ENCODE measurements at regions not wholly inside any gene's neighbourhood (a gene's known extent, or its start where the extent isn't known, plus 50 kb on each side); places are given as distances from the start of the nearest gene placed in this dataset.

DNA sequence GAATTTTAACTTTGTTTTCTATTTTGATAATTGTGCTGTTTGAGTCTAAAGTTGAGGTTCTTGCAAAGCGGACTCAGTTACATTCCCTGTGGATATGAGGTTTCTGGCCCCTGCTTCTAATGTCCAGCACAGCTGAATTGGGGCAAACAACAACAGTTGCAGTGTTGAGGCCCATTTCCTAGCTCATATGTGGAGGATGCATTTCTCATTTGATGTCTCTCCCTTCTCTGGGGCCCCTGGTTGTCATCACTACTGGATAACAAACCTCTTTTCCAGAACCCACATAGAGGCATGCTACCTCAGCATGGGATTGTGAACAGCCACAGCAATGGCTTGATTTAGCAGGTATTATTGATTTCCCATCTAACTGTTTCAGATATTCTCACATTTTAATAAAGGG, 208.2 kb upstream of the VSTM2A start:
- Histone ChIP-seq H2BK5ac (ENCODE audit: low read depth, low read length) (no peak overlapping the region), H4K5ac (ENCODE audit: insufficient read length, low read depth, low read length) (no peak overlapping the region), H2BK12ac (ENCODE audit: low read depth, low read length) (no peak overlapping the region), H4K8ac (ENCODE audit: extremely low read depth, insufficient read depth, low read length) (no peak overlapping the region), H4K20me1 (replicated peaks in 1 of 2; ENCODE audit: control insufficient read depth in 1 of 2, insufficient read depth in 2 of 2, low read length in 2 of 2) (no peaks in the 10 kb centered on the region), H2BK120ac (replicated peaks; ENCODE audit: low read depth, low read length) (no peak overlapping the region), H2BK20ac (ENCODE audit: low read length) (no peak overlapping the region), H3K4me2 (ENCODE audit: insufficient read depth in 1 of 2, low read depth in 2 of 2, low read length in 2 of 2) (no peak overlapping the region), H3K4me3 (ENCODE audit: extremely low read depth in 1 of 4, insufficient read depth in 2 of 4, low read depth in 3 of 4, low read length in 4 of 4) (no peak overlapping the region), H3K14ac (ENCODE audit: insufficient read length) (no peak overlapping the region), H3K27me3 (replicated peaks in 1 of 4; ENCODE audit: control insufficient read depth in 3 of 4, extremely low read depth in 1 of 4, insufficient read depth in 3 of 4, low read length in 3 of 4) (peaks cover 0 to 4% (median 0%) of the 10 kb centered on the region in 4 experiments; a peak in 1 of 7 replicates), H3K4ac (replicated peaks; ENCODE audit: insufficient read length, low read depth, low read length) (no peak overlapping the region), H3K9me3 (ENCODE audit: insufficient read depth in 2 of 2, low read depth in 1 of 2, low read length in 1 of 2) (no peaks in the 10 kb centered on the region), H3K36me3 (ENCODE audit: control insufficient read depth in 2 of 4, insufficient read depth in 4 of 4, low read length in 3 of 4) (no peaks in the 10 kb centered on the region), H3K9ac (replicated peaks in 1 of 4; ENCODE audit: extremely low read depth in 1 of 4, low read depth in 3 of 4, low read length in 3 of 4) (no peak overlapping the region), H3K56ac (replicated peaks; ENCODE audit: insufficient read length, low read depth, low read length) (no peak overlapping the region), H2BK15ac (ENCODE audit: low read length) (no peak overlapping the region), H3K18ac (ENCODE audit: extremely low read depth, low read length) (no peak overlapping the region), H2AFZ (ENCODE audit: low read length) (no peak overlapping the region), H3K27ac (ENCODE audit: low read depth, low read length) (no peak overlapping the region), H3K23ac (ENCODE audit: insufficient read length) (no peak overlapping the region), H3K4me1 (replicated peaks in 1 of 4; ENCODE audit: control insufficient read depth in 3 of 4, insufficient read depth in 4 of 4, low read length in 3 of 4) (peaks cover 0 to 5% (median 0%) of the 10 kb centered on the region in 4 experiments; a peak in 3 of 7 replicates), H3K79me2 (ENCODE audit: control insufficient read depth in 1 of 2, insufficient read depth in 2 of 2, low read length in 2 of 2) (no peaks in the 10 kb centered on the region), H4K91ac (replicated peaks; ENCODE audit: insufficient read length, low read length) (no peak overlapping the region), H3K79me1 (ENCODE audit: low read depth, low read length) (no peaks in the 10 kb centered on the region), H3K23me2 (ENCODE audit: low read depth, low read length) (no peaks in the 10 kb centered on the region), H2AK5ac (ENCODE audit: low read depth, low read length) (no peak overlapping the region)
- ChIA-PET POLR2A (ENCODE audit: partially characterized antibody) (no interaction called here), CTCF (ENCODE audit: partially characterized antibody) (no interaction called here)
- no peak for TF ChIP-seq TBP (IDR thresholded peaks at IDR 0.05; ENCODE audit: low read depth, low read length)
- no peak for TF ChIP-seq NANOG (IDR thresholded peaks at IDR 0.05; ENCODE audit: insufficient read depth, low read depth, low read length, poor library complexity, severe bottlenecking)
- no peak for TF ChIP-seq PHF8 (conservative IDR thresholded peaks at IDR 0.05; ENCODE audit: low read depth, low read length)
- no peak for TF ChIP-seq SAP30 (IDR thresholded peaks at IDR 0.05; ENCODE audit: insufficient read depth, insufficient replicate concordance, low read length)
- no peak for TF ChIP-seq SP4 (IDR thresholded peaks at IDR 0.05; ENCODE audit: low read length)
- TF ChIP-seq KDM5A (IDR thresholded peaks at IDR 0.05; ENCODE audit: low read length): no peak
- no peak for TF ChIP-seq BRCA1 (IDR thresholded peaks at IDR 0.05; ENCODE audit: low read depth, low read length)
- TF ChIP-seq, protein P1, sequence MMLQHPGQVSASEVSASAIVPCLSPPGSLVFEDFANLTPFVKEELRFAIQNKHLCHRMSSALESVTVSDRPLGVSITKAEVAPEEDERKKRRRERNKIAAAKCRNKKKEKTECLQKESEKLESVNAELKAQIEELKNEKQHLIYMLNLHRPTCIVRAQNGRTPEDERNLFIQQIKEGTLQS (IDR thresholded peaks at IDR 0.05; ENCODE audit: insufficient read depth, low read depth, low read length): no peak
- no peak for TF ChIP-seq NRF1 (IDR thresholded peaks at IDR 0.05; ENCODE audit: low read depth, low read length)
- no peak for TF ChIP-seq JUND (IDR thresholded peaks at IDR 0.05; ENCODE audit: low read length)
- no peak for TF ChIP-seq CHD1 (IDR thresholded peaks at IDR 0.05; ENCODE audit: low read depth, low read length)
- no peak for TF ChIP-seq HDAC6 (IDR thresholded peaks at IDR 0.05; ENCODE audit: low read depth, low read length)
- 94% methylated on average over 1 of the region's 1 CpG; no CpG with 5 or more reads in 1 of the 2 experiments for WGBS, 2 experiments (ENCODE audit: extremely low coverage in 1 of 2, insufficient coverage in 1 of 2, insufficient read length in 1 of 2, insufficient replicate concordance in 2 of 2, low coverage in 1 of 2, low lambda C conversion rate in 2 of 2, missing lambda C conversion rate in 1 of 2)
- DNase-seq (ENCODE audit: low read depth in 1 of 2, low spot score in 2 of 2) (no peak), FAIRE-seq (no peak)

All from H1 (cell line).